ENCODE measurements at regions not wholly inside any gene's neighbourhood (a gene's known extent, or its start where the extent isn't known, plus 50 kb on each side); places are given as distances from the start of the nearest gene placed in this dataset.

DNA sequence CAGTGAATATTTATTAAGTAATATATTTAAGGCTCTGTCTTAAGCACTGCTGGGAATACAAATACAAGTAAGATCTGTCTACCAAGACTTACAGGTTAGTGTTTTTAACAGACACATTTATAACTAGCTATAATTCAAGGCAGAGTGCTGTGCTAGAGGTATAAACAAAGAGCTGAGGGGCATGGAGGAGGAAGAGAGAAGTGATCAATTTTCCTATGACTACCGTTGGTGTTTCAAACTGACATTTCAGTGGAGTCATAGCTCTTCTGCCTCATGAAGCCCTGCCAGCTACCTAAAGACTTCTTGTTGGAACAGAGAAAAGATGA, 79.9 kb downstream of the CYB561 start:
- TF ChIP-seq CTCF (conservative IDR thresholded peaks at IDR 0.05; ENCODE audit: low read depth, low read length) (no peak), EZH2phosphoT487 (IDR thresholded peaks at IDR 0.05; ENCODE audit: borderline replicate concordance, low read length) (no peak)

Measured in PC-3 (cell line).